CD4-positive, alpha-beta T cell treated with Interleukin-6 at 100 ng/mL for 8 hours (primary cell): ENCODE measurements at regions not wholly inside any gene's neighbourhood (a gene's known extent, or its start where the extent isn't known, plus 50 kb on each side); places are given as distances from the start of the nearest gene placed in this dataset.
"Not testable (repeated sequence)": the region's sequence is repeated elsewhere in the genome, so short reads cannot be mapped to it uniquely, and the experiment has no call there.

Source experiments
- DNase-seq: peaks from one replicate; pipeline ENCODE4 v3.0.0-alpha.2; 2020; ENCODE audit warnings: mixed read lengths, low spot score

- DNase-seq: no peak
Measured at GRCh38 chr9:115880221-115880885, 273.2 kb upstream of the PAPPA start.

GRCh38 chr9:115882911-115883310 lies 270.7 kb upstream of the PAPPA start:
- DNase-seq: no peak

GRCh38 chr9:115883467-115884329 lies 269.9 kb upstream of the PAPPA start:
- DNase-seq: no peak

GRCh38 chr9:115884846-115885245 lies 268.7 kb upstream of the PAPPA start:
- DNase-seq: no peak

- no peak for DNase-seq
Measured at GRCh38 chr9:115888131-115888530, 265.5 kb upstream of the PAPPA start.

- DNase-seq: no peak
Measured at GRCh38 chr9:115891929-115892328, 261.7 kb upstream of the PAPPA start.

GRCh38 chr9:115898478-115898877 lies 255.1 kb upstream of the PAPPA start:
- DNase-seq: not testable (repeated sequence)

- DNase-seq: no peak
Measured at GRCh38 chr9:115900698-115901097, 252.9 kb upstream of the PAPPA start.

GRCh38 chr9:115910959-115911358 lies 242.6 kb upstream of the PAPPA start:
- no peak for DNase-seq

- DNase-seq: no peak
Measured at GRCh38 chr9:115912086-115912485, 241.5 kb upstream of the PAPPA start.

- DNase-seq: no peak
Measured at GRCh38 chr9:115913696-115914095, 239.9 kb upstream of the PAPPA start.

GRCh38 chr9:115914291-115914690 lies 239.3 kb upstream of the PAPPA start:
- no peak for DNase-seq

GRCh38 chr9:115921301-115921700 lies 232.3 kb upstream of the PAPPA start:
- DNase-seq: no peak

GRCh38 chr9:115922444-115922843 lies 231.1 kb upstream of the PAPPA start:
- no peak for DNase-seq

GRCh38 chr9:115923410-115923809 lies 230.2 kb upstream of the PAPPA start:
- no peak for DNase-seq

- no peak for DNase-seq
Measured at GRCh38 chr9:115923903-115924668, 229.5 kb upstream of the PAPPA start.

- DNase-seq: no peak
Measured at GRCh38 chr9:115924669-115924987, 229.0 kb upstream of the PAPPA start.

GRCh38 chr9:115925424-115925823 lies 228.2 kb upstream of the PAPPA start:
- no peak for DNase-seq

- no peak for DNase-seq
Measured at GRCh38 chr9:115930472-115930871, 223.1 kb upstream of the PAPPA start.

GRCh38 chr9:115938479-115938878 lies 215.1 kb upstream of the PAPPA start:
- no peak for DNase-seq

GRCh38 chr9:115939065-115939765 lies 214.4 kb upstream of the PAPPA start:
- DNase-seq: no peak
